CD4-positive, alpha-beta T cell (primary cell): ENCODE measurements at regions not wholly inside any gene's neighbourhood (a gene's known extent, or its start where the extent isn't known, plus 50 kb on each side); places are given as distances from the start of the nearest gene placed in this dataset.

Source experiments
- ATAC-seq: fragments of 200-7000 bp; cut with Tn5 transposase; one replicate; pipeline ENCODE4 v1.10.0; 2022; ENCODE audit warnings: mild to moderate bottlenecking; ENCODE audit not compliant: poor library complexity
- CTCF ChIA-PET: fragments of 350-600 bp; sonication (Branson Sonifier 250); formaldehyde crosslinking; loops from one replicate; lab custom pipeline; 2021; ENCODE audit warnings: antibody characterized with exemption, inconsistent platforms; lab: Charles Lee
- POLR2A ChIA-PET: fragments of 350-600 bp; sonication (Branson Sonifier 250); formaldehyde crosslinking; loops from one replicate; lab custom pipeline; 2021; ENCODE audit warnings: antibody characterized with exemption, inconsistent platforms; lab: Charles Lee
- DNase-seq, 14 experiments: peaks; one replicate each; pipeline ENCODE4 v3.0.0-alpha.2; 2013 to 2020; ENCODE audit warnings: mixed read lengths in 2 of 14
- H3K27ac ChIP-seq, 2 donors: one replicate each; pipeline versions ENCODE4 v1.5.1 to v1.7.0; 2013; ENCODE audit warnings: low read length in 2 of 2, low read depth in 1 of 2, mild to moderate bottlenecking in 1 of 2
- H3K27me3 ChIP-seq, 2 experiments: 1 replicate in 1 of 2; 2 replicates in 1 of 2; pipeline versions ENCODE4 v1.6.1 to v1.7.0; 2013; ENCODE audit warnings: low read length in 2 of 2, control low read depth in 1 of 2, mild to moderate bottlenecking in 1 of 2, moderate library complexity in 1 of 2; ENCODE audit not compliant: insufficient read depth in 2 of 2, control insufficient read depth in 1 of 2
- H3K36me3 ChIP-seq: one replicate; pipeline ENCODE4 v1.6.1; 2013; ENCODE audit warnings: low read length, control low read depth; ENCODE audit not compliant: insufficient read depth
- H3K4me1 ChIP-seq: one replicate; pipeline ENCODE4 v1.6.1; 2013; ENCODE audit warnings: low read length, control low read depth; ENCODE audit not compliant: insufficient read depth
- H3K4me3 ChIP-seq: one replicate; pipeline ENCODE4 v1.5.1; 2013; ENCODE audit warnings: mild to moderate bottlenecking, low read length, moderate library complexity
- H3K9me3 ChIP-seq, 2 experiments: 1 replicate in 1 of 2; 2 replicates in 1 of 2; pipeline versions ENCODE4 v1.6.1 to v1.7.0; 2013; ENCODE audit warnings: low read length in 2 of 2, mild to moderate bottlenecking in 2 of 2, control low read depth in 1 of 2, moderate library complexity in 1 of 2; ENCODE audit not compliant: control insufficient read depth in 1 of 2, insufficient read depth in 1 of 2
- H3K27ac Mint-ChIP-seq: one replicate; pipeline ENCODE4 v1.8.0; 2020; ENCODE audit warnings: mixed read lengths
- H3K27me3 Mint-ChIP-seq: one replicate; pipeline ENCODE4 v1.8.0; 2021; ENCODE audit warnings: mixed read lengths
- H3K36me3 Mint-ChIP-seq: one replicate; pipeline ENCODE4 v1.8.0; 2021; ENCODE audit warnings: low read depth, mixed read lengths
- H3K4me1 Mint-ChIP-seq: one replicate; pipeline ENCODE4 v1.8.0; 2021; ENCODE audit warnings: low read depth, mixed read lengths
- H3K4me3 Mint-ChIP-seq: one replicate; pipeline ENCODE4 v1.8.0; 2020; ENCODE audit warnings: mild to moderate bottlenecking, mixed read lengths
- H3K9me3 Mint-ChIP-seq: one replicate; pipeline ENCODE4 v1.8.0; 2020; ENCODE audit warnings: mixed read lengths
- CTCF ChIP-seq: fragments of 200-600 bp; IDR thresholded peaks from one replicate; pipeline ENCODE4 v1.8.0; 2022; ENCODE audit warnings: antibody characterized with exemption, mild to moderate bottlenecking
- intact Hi-C, 2 experiments: fragments of 100-400 bp; cut with DNase I in 1 of 2; cut with micrococcal nuclease in 1 of 2; formaldehyde crosslinking; loops; one replicate each; pipeline versions ENCODE4 v1.15.1 to v1.9.0; 2023 to 2025; cut with DNase I, micrococcal nuclease

GRCh38 chr6:91718198-91718597 lies 1131.3 kb upstream of the MAP3K7 start:
- no peaks in the 10 kb centered on the region for H3K4me1 ChIP-seq
- peaks cover 10% of the 10 kb centered on the region for H3K9me3 Mint-ChIP-seq
- DNase-seq (no peak), ATAC-seq (no peak)
- H3K27ac ChIP-seq, result no peak overlapping the region
- H3K4me3 Mint-ChIP-seq, result no peak overlapping the region
- no peaks in the 10 kb centered on the region for H3K36me3 Mint-ChIP-seq
- CTCF ChIA-PET, result no interaction called here
- no peaks in the 10 kb centered on the region for H3K4me1 Mint-ChIP-seq
- H3K27me3 ChIP-seq, result no peaks in the 10 kb centered on the region
- no peak for TF ChIP-seq CTCF
- H3K27ac Mint-ChIP-seq, result no peak overlapping the region
- H3K9me3 ChIP-seq, result peaks cover 0 to 4% of the 10 kb centered on the region in 2 experiments
- intact Hi-C loops, result no loop called here
- POLR2A ChIA-PET, result no interaction called here
- no peaks in the 10 kb centered on the region for H3K36me3 ChIP-seq
- no peaks in the 10 kb centered on the region for H3K27me3 Mint-ChIP-seq
- H3K4me3 ChIP-seq, result no peak overlapping the region

DNA sequence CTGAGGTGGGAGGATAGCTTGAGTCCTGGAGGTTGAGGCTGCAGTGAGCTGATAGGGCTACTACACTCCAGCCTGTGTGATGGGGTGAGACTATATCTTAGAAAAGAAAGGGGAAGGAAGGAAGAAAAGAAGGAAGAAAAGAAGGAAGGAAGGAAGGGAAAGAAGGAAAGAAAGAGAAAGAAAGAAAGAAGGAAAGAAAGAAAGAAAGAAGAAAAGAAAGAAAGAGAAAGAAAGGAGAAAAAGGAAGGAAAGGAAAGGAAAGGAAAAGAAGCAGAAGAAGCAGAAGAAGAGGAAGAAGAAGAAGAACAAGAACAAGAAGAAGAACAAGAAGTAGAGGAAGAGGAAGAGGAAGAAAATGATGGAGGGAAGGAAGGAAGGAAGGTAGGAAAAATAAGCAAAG lies 1130.2 kb upstream of the MAP3K7 start:
- ATAC-seq (no peak), DNase-seq (no peak)
- Mint-ChIP-seq H3K27ac (no peak overlapping the region), H3K4me3 (no peak overlapping the region), H3K27me3 (no peaks in the 10 kb centered on the region), H3K9me3 (peaks cover 10% of the 10 kb centered on the region), H3K4me1 (no peaks in the 10 kb centered on the region), H3K36me3 (no peaks in the 10 kb centered on the region)
- H3K27ac ChIP-seq, result no peak overlapping the region
- H3K36me3 ChIP-seq, result no peaks in the 10 kb centered on the region
- intact Hi-C loops, result no loop called here
- ChIA-PET CTCF (no interaction called here), POLR2A (no interaction called here)
- TF ChIP-seq CTCF, result no peak
- H3K27me3 ChIP-seq, result no peaks in the 10 kb centered on the region
- H3K4me1 ChIP-seq, result no peaks in the 10 kb centered on the region
- no peak overlapping the region for H3K4me3 ChIP-seq
- peaks cover 0 to 4% of the 10 kb centered on the region in 2 experiments for H3K9me3 ChIP-seq

- TF ChIP-seq CTCF, result no peak
Measured at GRCh38 chr6:91716361-91716760, 1129.5 kb upstream of the MAP3K7 start.

More at GRCh38 chr6:91716361-91716760, 1129.5 kb upstream of the MAP3K7 start:
- Mint-ChIP-seq H3K27me3 (no peaks in the 10 kb centered on the region), H3K9me3 (peaks cover 10% of the 10 kb centered on the region), H3K4me1 (no peaks in the 10 kb centered on the region), H3K36me3 (no peaks in the 10 kb centered on the region), H3K27ac (no peak overlapping the region), H3K4me3 (no peak overlapping the region)
- H3K36me3 ChIP-seq, result no peaks in the 10 kb centered on the region
- ChIA-PET CTCF (no interaction called here), POLR2A (no interaction called here)
- no peak overlapping the region for H3K4me3 ChIP-seq
- H3K4me1 ChIP-seq, result no peaks in the 10 kb centered on the region
- peaks cover 0 to 4% of the 10 kb centered on the region in 2 experiments for H3K9me3 ChIP-seq
- H3K27ac ChIP-seq, result no peak overlapping the region
- intact Hi-C loops, result no loop called here
- ATAC-seq, result no peak
- DNase-seq, result no peak
- no peaks in the 10 kb centered on the region for H3K27me3 ChIP-seq
